ENCODE measurements at regions not wholly inside any gene's neighbourhood (a gene's known extent, or its start where the extent isn't known, plus 50 kb on each side); places are given as distances from the start of the nearest gene placed in this dataset.

DNA sequence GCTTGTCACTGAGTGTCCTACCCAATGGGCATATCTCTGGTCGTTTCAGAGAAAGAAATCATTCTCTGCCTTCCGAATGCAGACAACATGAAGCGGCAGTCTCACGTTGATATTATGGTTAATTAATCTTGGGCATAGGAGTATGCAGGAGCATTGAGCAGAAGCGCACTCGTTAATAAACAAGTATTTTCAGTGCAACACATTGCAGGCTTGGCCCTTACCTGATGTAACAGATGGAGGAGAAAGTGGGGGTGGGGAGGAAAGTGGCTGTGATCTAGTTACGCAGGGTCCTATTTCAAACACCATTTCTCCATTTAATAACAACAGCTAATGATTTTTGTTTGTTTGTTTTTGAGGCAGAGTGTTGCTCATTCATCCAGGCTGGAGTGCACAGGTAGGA lies 414.0 kb upstream of the RBFOX1 start:
- TF ChIP-seq EZH2phosphoT487 (IDR thresholded peaks at IDR 0.05; ENCODE audit: borderline replicate concordance, low read depth, low read length) = no peak
- TF ChIP-seq, protein P1, sequence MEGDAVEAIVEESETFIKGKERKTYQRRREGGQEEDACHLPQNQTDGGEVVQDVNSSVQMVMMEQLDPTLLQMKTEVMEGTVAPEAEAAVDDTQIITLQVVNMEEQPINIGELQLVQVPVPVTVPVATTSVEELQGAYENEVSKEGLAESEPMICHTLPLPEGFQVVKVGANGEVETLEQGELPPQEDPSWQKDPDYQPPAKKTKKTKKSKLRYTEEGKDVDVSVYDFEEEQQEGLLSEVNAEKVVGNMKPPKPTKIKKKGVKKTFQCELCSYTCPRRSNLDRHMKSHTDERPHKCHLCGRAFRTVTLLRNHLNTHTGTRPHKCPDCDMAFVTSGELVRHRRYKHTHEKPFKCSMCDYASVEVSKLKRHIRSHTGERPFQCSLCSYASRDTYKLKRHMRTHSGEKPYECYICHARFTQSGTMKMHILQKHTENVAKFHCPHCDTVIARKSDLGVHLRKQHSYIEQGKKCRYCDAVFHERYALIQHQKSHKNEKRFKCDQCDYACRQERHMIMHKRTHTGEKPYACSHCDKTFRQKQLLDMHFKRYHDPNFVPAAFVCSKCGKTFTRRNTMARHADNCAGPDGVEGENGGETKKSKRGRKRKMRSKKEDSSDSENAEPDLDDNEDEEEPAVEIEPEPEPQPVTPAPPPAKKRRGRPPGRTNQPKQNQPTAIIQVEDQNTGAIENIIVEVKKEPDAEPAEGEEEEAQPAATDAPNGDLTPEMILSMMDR (conservative IDR thresholded peaks at IDR 0.05; ENCODE audit: low read length) = no peak
